ENCODE measurements at regions not wholly inside any gene's neighbourhood (a gene's known extent, or its start where the extent isn't known, plus 50 kb on each side); places are given as distances from the start of the nearest gene placed in this dataset.

GRCh38 chr4:187276736-187277408 lies 553.2 kb upstream of the FAT1 start:
- no peak overlapping the region for H3K27ac ChIP-seq (ENCODE audit: low read depth, low read length)
- H3K9ac ChIP-seq (ENCODE audit: low read depth in 1 of 2, low read length in 2 of 2) = no peak overlapping the region
- no peaks in the 10 kb centered on the region for H3K4me1 ChIP-seq (ENCODE audit: control insufficient read depth in 1 of 2, insufficient read depth in 2 of 2, low read length in 2 of 2)
- H3K27me3 ChIP-seq (ENCODE audit: control insufficient read depth in 1 of 2, insufficient read depth in 2 of 2, low read length in 2 of 2) = no peaks in the 10 kb centered on the region
- H3K9me3 ChIP-seq (ENCODE audit: control insufficient read depth in 1 of 2, low read length in 2 of 2) = no peaks in the 10 kb centered on the region
- no peak overlapping the region for H3K4me3 ChIP-seq (ENCODE audit: low read depth in 1 of 2, low read length in 2 of 2)
- H3K36me3 ChIP-seq (ENCODE audit: control insufficient read depth in 1 of 2, insufficient read depth in 2 of 2, low read length in 2 of 2) = no peaks in the 10 kb centered on the region

- H3K36me3 ChIP-seq (ENCODE audit: control insufficient read depth in 1 of 2, insufficient read depth in 2 of 2, low read length in 2 of 2) = no peaks in the 10 kb centered on the region
- no peak overlapping the region for H3K9ac ChIP-seq (ENCODE audit: low read depth in 1 of 2, low read length in 2 of 2)
- H3K4me3 ChIP-seq (ENCODE audit: low read depth in 1 of 2, low read length in 2 of 2) = no peak overlapping the region
- H3K9me3 ChIP-seq (ENCODE audit: control insufficient read depth in 1 of 2, low read length in 2 of 2) = no peaks in the 10 kb centered on the region
- no peaks in the 10 kb centered on the region for H3K27me3 ChIP-seq (ENCODE audit: control insufficient read depth in 1 of 2, insufficient read depth in 2 of 2, low read length in 2 of 2)
- no peak overlapping the region for H3K27ac ChIP-seq (ENCODE audit: low read depth, low read length)
- no peaks in the 10 kb centered on the region for H3K4me1 ChIP-seq (ENCODE audit: control insufficient read depth in 1 of 2, insufficient read depth in 2 of 2, low read length in 2 of 2)
These were observed 559.7 kb upstream of the FAT1 start for GRCh38 chr4:187283201-187283955.

GRCh38 chr4:187286525-187286924 lies 562.9 kb upstream of the FAT1 start:
- no peaks in the 10 kb centered on the region for H3K27me3 ChIP-seq (ENCODE audit: control insufficient read depth in 1 of 2, insufficient read depth in 2 of 2, low read length in 2 of 2)
- no peaks in the 10 kb centered on the region for H3K4me1 ChIP-seq (ENCODE audit: control insufficient read depth in 1 of 2, insufficient read depth in 2 of 2, low read length in 2 of 2)
- H3K27ac ChIP-seq (ENCODE audit: low read depth, low read length) = no peak overlapping the region
- no peak overlapping the region for H3K9ac ChIP-seq (ENCODE audit: low read depth in 1 of 2, low read length in 2 of 2)
- no peaks in the 10 kb centered on the region for H3K36me3 ChIP-seq (ENCODE audit: control insufficient read depth in 1 of 2, insufficient read depth in 2 of 2, low read length in 2 of 2)
- no peak overlapping the region for H3K4me3 ChIP-seq (ENCODE audit: low read depth in 1 of 2, low read length in 2 of 2)
- no peaks in the 10 kb centered on the region for H3K9me3 ChIP-seq (ENCODE audit: control insufficient read depth in 1 of 2, low read length in 2 of 2)

GRCh38 chr4:187289371-187289770 lies 565.7 kb upstream of the FAT1 start:
- no peak overlapping the region for H3K4me3 ChIP-seq (ENCODE audit: low read depth in 1 of 2, low read length in 2 of 2)
- no peaks in the 10 kb centered on the region for H3K27me3 ChIP-seq (ENCODE audit: control insufficient read depth in 1 of 2, insufficient read depth in 2 of 2, low read length in 2 of 2)
- H3K36me3 ChIP-seq (ENCODE audit: control insufficient read depth in 1 of 2, insufficient read depth in 2 of 2, low read length in 2 of 2) = no peaks in the 10 kb centered on the region
- no peaks in the 10 kb centered on the region for H3K4me1 ChIP-seq (ENCODE audit: control insufficient read depth in 1 of 2, insufficient read depth in 2 of 2, low read length in 2 of 2)
- no peaks in the 10 kb centered on the region for H3K9me3 ChIP-seq (ENCODE audit: control insufficient read depth in 1 of 2, low read length in 2 of 2)
- no peak overlapping the region for H3K9ac ChIP-seq (ENCODE audit: low read depth in 1 of 2, low read length in 2 of 2)
- H3K27ac ChIP-seq (ENCODE audit: low read depth, low read length) = no peak overlapping the region

- Histone ChIP-seq H3K27me3 (ENCODE audit: control insufficient read depth in 1 of 2, insufficient read depth in 2 of 2, low read length in 2 of 2) (no peaks in the 10 kb centered on the region), H3K27ac (ENCODE audit: low read depth, low read length) (no peak overlapping the region), H3K9me3 (ENCODE audit: control insufficient read depth in 1 of 2, low read length in 2 of 2) (peaks cover 0 to 1% of the 10 kb centered on the region in 2 donors), H3K36me3 (ENCODE audit: control insufficient read depth in 1 of 2, insufficient read depth in 2 of 2, low read length in 2 of 2) (no peaks in the 10 kb centered on the region), H3K4me3 (ENCODE audit: low read depth in 1 of 2, low read length in 2 of 2) (no peak overlapping the region), H3K9ac (ENCODE audit: low read depth in 1 of 2, low read length in 2 of 2) (no peak overlapping the region), H3K4me1 (ENCODE audit: control insufficient read depth in 1 of 2, insufficient read depth in 2 of 2, low read length in 2 of 2) (no peaks in the 10 kb centered on the region)
These were observed 571.2 kb upstream of the FAT1 start for GRCh38 chr4:187294861-187295260.

- Histone ChIP-seq H3K4me1 (ENCODE audit: control insufficient read depth in 1 of 2, insufficient read depth in 2 of 2, low read length in 2 of 2) (no peaks in the 10 kb centered on the region), H3K27me3 (ENCODE audit: control insufficient read depth in 1 of 2, insufficient read depth in 2 of 2, low read length in 2 of 2) (no peaks in the 10 kb centered on the region), H3K4me3 (ENCODE audit: low read depth in 1 of 2, low read length in 2 of 2) (no peak overlapping the region), H3K9me3 (ENCODE audit: control insufficient read depth in 1 of 2, low read length in 2 of 2) (peaks cover 0 to under 1% of the 10 kb centered on the region in 2 donors), H3K27ac (ENCODE audit: low read depth, low read length) (no peak overlapping the region), H3K9ac (ENCODE audit: low read depth in 1 of 2, low read length in 2 of 2) (no peak overlapping the region), H3K36me3 (ENCODE audit: control insufficient read depth in 1 of 2, insufficient read depth in 2 of 2, low read length in 2 of 2) (no peaks in the 10 kb centered on the region)
These were observed 578.3 kb upstream of the FAT1 start for GRCh38 chr4:187301923-187302322.

GRCh38 chr4:187302457-187303150 lies 578.9 kb upstream of the FAT1 start:
- Histone ChIP-seq H3K4me1 (ENCODE audit: control insufficient read depth in 1 of 2, insufficient read depth in 2 of 2, low read length in 2 of 2) (no peaks in the 10 kb centered on the region), H3K27me3 (ENCODE audit: control insufficient read depth in 1 of 2, insufficient read depth in 2 of 2, low read length in 2 of 2) (no peaks in the 10 kb centered on the region), H3K9ac (ENCODE audit: low read depth in 1 of 2, low read length in 2 of 2) (no peak overlapping the region), H3K9me3 (ENCODE audit: control insufficient read depth in 1 of 2, low read length in 2 of 2) (no peaks in the 10 kb centered on the region), H3K4me3 (ENCODE audit: low read depth in 1 of 2, low read length in 2 of 2) (no peak overlapping the region), H3K36me3 (ENCODE audit: control insufficient read depth in 1 of 2, insufficient read depth in 2 of 2, low read length in 2 of 2) (no peaks in the 10 kb centered on the region), H3K27ac (ENCODE audit: low read depth, low read length) (no peak overlapping the region)

- Histone ChIP-seq H3K4me3 (ENCODE audit: low read depth in 1 of 2, low read length in 2 of 2) (no peak overlapping the region), H3K9ac (ENCODE audit: low read depth in 1 of 2, low read length in 2 of 2) (no peak overlapping the region), H3K4me1 (ENCODE audit: control insufficient read depth in 1 of 2, insufficient read depth in 2 of 2, low read length in 2 of 2) (no peaks in the 10 kb centered on the region), H3K27ac (ENCODE audit: low read depth, low read length) (no peak overlapping the region), H3K36me3 (ENCODE audit: control insufficient read depth in 1 of 2, insufficient read depth in 2 of 2, low read length in 2 of 2) (no peaks in the 10 kb centered on the region), H3K27me3 (ENCODE audit: control insufficient read depth in 1 of 2, insufficient read depth in 2 of 2, low read length in 2 of 2) (no peaks in the 10 kb centered on the region), H3K9me3 (ENCODE audit: control insufficient read depth in 1 of 2, low read length in 2 of 2) (no peaks in the 10 kb centered on the region)
These were observed 580.5 kb upstream of the FAT1 start for GRCh38 chr4:187304133-187304532.

- H3K27me3 ChIP-seq (ENCODE audit: control insufficient read depth in 1 of 2, insufficient read depth in 2 of 2, low read length in 2 of 2) = no peaks in the 10 kb centered on the region
- no peaks in the 10 kb centered on the region for H3K36me3 ChIP-seq (ENCODE audit: control insufficient read depth in 1 of 2, insufficient read depth in 2 of 2, low read length in 2 of 2)
- H3K4me3 ChIP-seq (ENCODE audit: low read depth in 1 of 2, low read length in 2 of 2) = no peak overlapping the region
- H3K4me1 ChIP-seq (ENCODE audit: control insufficient read depth in 1 of 2, insufficient read depth in 2 of 2, low read length in 2 of 2) = no peaks in the 10 kb centered on the region
- H3K9me3 ChIP-seq (ENCODE audit: control insufficient read depth in 1 of 2, low read length in 2 of 2) = no peaks in the 10 kb centered on the region
- H3K27ac ChIP-seq (ENCODE audit: low read depth, low read length) = no peak overlapping the region
- no peak overlapping the region for H3K9ac ChIP-seq (ENCODE audit: low read depth in 1 of 2, low read length in 2 of 2)
These were observed 583.5 kb upstream of the FAT1 start for GRCh38 chr4:187307131-187307530.

- H3K9me3 ChIP-seq (ENCODE audit: control insufficient read depth in 1 of 2, low read length in 2 of 2) = no peaks in the 10 kb centered on the region
- no peak overlapping the region for H3K9ac ChIP-seq (ENCODE audit: low read depth in 1 of 2, low read length in 2 of 2)
- no peaks in the 10 kb centered on the region for H3K27me3 ChIP-seq (ENCODE audit: control insufficient read depth in 1 of 2, insufficient read depth in 2 of 2, low read length in 2 of 2)
- no peaks in the 10 kb centered on the region for H3K36me3 ChIP-seq (ENCODE audit: control insufficient read depth in 1 of 2, insufficient read depth in 2 of 2, low read length in 2 of 2)
- H3K4me1 ChIP-seq (ENCODE audit: control insufficient read depth in 1 of 2, insufficient read depth in 2 of 2, low read length in 2 of 2) = no peaks in the 10 kb centered on the region
- no peak overlapping the region for H3K4me3 ChIP-seq (ENCODE audit: low read depth in 1 of 2, low read length in 2 of 2)
- no peak overlapping the region for H3K27ac ChIP-seq (ENCODE audit: low read depth, low read length)
These were observed 585.8 kb upstream of the FAT1 start for GRCh38 chr4:187309456-187309855.

Measured in duodenal mucosa (tissue), 2 donors.